ENCODE measurements at regions not wholly inside any gene's neighbourhood (a gene's known extent, or its start where the extent isn't known, plus 50 kb on each side); places are given as distances from the start of the nearest gene placed in this dataset.
"Not testable (repeated sequence)": the region's sequence is repeated elsewhere in the genome, so short reads cannot be mapped to it uniquely, and the experiment has no call there.

DNA sequence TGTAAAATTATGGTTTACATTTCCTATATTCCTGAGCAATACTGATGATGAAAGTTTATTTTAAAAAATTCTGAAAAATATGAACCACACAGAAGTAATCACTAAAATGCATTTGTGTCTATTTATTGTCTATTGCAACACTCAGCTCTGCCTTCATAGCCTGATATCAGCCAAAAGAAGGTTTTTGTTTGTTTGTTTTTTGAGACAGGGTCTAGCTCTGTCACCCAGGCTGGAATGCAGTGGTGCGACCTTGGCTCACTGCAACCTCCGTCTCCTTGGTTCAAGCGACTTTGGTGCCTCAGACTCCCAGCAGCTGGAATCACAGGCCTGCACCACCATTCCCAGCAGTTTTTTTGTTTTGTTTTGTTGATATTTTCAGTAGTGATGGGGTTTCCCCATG is 1560.2 kb downstream of the SI start:
- no peak for DNase-seq

DNA sequence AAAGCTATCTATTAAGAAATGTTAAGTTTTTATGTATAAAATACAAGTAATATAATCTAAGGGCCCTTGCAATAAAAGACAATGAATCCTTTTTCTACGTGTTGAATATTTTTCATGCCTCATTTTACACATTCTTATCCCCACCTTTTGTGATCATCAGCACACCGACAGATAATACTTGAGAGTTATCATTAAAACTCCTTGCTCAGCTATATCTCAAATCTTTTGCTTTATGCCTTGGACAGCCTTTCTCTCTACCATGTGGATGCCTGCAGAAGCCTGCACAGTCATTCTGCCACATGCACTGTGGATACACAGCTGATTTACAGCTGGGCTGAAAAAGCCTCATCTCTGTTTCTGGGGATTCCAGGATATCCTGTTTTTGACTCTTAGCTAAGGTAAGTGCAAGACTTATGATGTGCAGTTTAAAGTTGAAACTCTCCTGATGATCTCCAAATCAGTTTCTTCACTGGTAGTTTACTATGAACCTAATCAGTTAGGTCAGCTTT is 1565.1 kb downstream of the SI start:
- no peak for DNase-seq

DNA sequence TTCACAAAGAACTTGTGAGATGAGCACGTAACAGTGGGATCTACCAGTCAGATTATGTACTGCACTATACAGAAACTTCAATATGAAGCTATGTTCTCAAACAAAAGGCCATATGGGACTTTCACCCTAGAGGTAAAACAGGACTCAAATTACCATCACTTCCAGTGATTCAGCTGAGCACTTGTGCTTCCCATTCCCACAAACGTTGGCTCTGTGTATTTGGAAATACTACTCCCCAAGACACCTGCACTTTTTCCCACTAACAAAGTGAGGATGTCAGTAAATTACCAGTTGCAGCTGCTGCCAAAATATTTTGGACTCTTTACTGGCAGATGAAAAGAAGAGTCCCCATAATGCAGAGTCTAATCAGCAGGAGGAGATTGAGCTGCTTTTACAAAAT is 1570.1 kb downstream of the SI start:
- DNase-seq: no peak

DNA sequence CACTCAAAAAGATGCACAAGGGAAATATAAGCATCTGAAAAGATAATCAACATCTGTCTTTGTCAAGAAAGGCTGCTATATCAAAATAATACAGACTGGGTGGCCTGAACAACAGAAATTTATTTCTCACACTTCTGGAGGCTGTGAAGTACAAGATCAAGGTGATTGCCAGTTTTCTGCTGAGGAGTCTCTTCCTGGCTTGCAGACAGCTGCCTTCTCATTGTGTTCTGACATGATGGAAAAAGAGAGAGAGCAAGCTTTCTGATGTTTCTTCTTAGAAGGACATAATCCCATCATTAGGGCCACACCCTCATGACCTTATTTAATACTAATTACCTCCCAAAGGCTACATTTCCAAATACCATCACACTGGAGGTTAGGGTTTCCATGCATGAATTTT is 1573.3 kb downstream of the SI start:
- no peak for DNase-seq

DNA sequence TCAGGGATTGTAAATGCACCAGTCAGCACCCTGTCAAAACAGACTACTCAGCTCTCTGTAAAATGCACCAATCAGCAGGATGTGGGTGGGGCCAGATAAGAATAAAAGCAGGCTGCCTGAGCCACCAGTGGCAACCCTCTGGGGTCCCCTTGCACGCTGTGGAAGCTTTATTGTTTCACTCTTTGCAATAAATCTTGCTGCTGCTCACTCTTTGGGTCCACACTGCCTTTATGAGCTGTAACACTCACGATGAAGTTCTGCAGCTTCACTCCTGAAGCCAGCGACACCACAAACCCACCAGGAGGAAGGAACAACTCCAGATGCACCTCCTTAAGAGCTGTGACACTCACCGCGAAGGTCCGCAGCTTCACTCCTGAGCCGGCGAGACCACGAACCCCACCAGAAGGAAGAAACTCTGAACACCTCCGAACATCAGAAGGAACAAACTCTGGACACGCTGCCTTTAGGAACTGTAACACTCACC is 1578.5 kb downstream of the SI start:
- not testable (repeated sequence) for DNase-seq

DNA sequence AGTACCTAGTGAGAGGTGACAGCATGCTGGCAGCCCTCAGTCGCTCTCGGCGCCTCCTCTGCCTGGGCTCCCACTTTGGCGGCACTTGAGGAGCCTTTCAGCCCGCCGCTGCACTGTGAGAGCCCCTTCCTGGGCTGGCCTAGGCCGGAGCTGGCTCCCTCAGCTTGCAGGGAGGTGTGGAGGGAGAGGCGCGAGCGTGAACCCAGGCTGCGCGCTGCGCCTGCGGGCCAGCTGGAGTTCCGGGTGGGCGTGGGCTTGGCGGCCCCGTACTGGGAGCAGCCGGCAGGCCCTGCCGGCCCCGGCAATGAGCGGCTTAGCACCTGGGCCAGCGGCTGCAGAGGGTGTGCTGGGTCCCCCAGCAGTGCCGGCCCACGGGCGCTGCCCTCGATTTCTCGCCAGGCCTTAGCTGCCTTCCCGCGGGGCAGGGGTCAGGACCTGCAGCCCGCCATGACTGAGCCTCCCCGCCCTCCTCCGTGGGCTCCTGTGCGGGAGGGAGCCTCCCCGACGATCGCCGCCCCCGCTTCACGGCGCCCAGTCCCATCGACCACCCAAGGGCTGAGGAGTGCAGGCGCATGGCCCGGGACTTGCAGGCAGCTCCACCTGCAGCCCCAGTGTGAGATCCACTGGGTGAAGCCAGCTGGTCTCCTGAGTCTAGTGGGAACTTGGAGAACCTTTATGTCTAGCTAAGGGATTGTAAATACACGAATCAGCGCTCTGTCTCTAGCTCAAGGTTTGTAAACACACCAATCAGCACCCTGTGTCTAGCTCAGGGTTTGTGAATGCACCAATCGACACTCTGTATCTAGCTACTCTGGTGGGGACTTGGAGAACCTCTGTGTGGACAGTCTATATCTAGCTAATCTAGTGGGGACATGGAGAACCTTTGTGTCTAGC is 1579.2 kb downstream of the SI start:
- DNase-seq: not testable (repeated sequence)

DNA sequence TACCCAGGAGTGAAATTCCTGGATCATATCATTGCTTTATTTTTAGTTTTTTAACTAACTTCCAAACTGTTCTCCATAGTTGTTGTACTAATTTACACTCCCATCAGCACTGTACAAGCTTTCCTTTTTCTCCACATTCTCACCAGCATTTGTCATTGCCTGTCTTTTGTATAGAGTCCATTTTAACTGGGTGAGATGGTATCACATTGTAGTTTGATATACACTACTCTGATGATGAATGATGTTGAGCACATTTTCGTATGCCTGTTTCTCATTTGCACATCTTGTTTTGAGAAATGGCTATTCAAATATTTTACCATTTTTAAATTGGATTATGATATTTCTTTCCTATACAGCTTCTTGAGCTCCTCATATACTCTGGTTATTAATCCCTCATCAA is 1586.6 kb downstream of the SI start:
- DNase-seq: no peak

DNA sequence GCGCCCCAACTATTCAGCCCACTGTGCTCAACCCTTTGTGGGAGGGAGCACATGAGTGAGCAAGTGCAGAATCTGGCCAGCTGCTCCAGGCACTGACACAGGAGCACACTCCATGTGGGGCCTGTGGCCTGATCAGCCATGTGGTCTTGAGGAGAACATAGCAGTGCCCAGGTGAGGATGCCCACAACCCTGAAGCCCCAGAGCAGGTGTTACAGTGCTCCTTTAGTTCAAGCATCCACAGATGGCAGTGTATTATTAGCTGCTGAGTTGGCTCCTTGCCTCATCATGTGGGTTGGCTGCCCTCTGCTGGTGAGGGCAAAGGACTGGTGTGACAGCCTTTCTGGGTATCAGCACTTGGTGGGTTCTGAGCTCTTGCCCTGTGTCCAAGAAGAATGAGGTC is 1588.2 kb downstream of the SI start:
- DNase-seq: peak; percentile 61 to 74

DNA sequence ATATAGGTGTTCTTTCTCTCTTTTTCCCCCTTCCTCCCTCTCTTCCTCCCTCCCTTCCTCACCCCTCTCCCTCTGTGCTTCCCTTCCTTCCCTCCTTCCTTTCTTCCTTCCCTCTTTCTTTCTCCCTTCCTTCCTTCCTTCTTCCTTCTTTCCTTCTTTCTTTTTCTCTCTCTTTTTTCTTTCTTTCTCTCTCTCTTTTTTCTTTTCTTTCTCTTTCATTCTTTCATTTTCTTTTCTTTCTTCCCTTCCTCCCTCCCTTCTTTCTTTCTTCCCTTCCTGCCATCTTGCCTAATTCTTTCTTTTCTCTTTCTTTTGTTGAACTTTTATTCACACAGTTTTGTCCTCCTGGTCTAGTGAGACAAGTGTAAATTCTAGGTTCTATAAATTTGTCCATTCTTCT is 1595.6 kb downstream of the SI start:
- no peak for DNase-seq

DNA sequence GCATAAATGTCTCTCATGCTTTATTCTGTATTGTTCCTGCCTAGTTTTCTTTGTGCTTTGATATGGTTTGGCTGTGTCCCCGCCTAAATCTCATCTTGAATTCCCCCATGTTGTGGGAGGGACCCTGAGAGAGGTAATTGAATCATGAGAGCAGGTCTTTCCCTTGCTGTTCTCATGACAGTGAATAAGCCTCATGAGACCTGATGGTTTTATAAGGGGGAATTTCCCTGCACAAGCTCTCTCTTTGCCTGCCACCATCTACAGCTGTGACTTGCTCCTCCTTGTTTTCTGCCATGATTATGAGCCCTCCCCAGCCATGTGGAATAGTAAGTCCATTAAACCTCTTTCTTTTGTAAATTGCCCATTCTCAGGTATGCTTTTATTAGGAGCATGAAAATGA is 1596.6 kb downstream of the SI start:
- no peak for DNase-seq

DNA sequence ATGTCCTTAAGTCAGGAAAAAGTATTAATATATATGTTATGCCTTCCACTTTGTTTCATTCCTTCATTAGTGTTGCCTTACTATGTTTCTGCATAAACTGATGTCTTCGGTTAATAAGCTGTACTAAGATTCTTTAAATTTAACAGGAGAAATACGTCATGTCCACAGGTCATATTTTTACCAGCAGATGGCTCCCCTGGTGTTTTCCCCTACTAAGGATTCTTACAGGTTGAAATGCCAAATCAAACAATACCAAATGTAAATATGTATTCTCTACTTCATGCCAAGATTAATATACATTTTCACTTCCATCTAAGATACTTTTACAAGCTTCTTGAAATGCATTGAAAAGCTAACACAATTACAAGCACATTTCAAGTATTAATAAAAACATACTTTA is 1602.1 kb downstream of the SI start:
- DNase-seq: peak; percentile 17 to 51

DNA sequence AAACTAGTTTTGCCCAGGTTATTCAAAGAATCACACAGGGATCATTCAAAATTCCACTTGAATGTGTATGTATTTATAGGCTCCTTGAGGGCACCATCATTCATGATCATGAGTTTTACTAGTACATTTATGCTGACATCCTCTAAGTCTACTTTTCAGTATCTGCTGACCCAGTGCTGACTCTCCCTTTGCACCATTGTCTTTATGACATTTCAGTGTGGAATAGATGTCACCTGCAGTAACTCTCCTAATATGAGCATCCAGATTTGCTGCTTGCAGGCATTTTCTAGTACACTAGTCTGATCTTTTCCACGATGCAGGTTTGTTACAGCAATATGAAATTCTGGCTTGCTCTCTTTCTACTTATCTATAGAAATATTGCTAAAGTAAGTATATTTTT is 1603.5 kb downstream of the SI start:
- no peak for DNase-seq

DNA sequence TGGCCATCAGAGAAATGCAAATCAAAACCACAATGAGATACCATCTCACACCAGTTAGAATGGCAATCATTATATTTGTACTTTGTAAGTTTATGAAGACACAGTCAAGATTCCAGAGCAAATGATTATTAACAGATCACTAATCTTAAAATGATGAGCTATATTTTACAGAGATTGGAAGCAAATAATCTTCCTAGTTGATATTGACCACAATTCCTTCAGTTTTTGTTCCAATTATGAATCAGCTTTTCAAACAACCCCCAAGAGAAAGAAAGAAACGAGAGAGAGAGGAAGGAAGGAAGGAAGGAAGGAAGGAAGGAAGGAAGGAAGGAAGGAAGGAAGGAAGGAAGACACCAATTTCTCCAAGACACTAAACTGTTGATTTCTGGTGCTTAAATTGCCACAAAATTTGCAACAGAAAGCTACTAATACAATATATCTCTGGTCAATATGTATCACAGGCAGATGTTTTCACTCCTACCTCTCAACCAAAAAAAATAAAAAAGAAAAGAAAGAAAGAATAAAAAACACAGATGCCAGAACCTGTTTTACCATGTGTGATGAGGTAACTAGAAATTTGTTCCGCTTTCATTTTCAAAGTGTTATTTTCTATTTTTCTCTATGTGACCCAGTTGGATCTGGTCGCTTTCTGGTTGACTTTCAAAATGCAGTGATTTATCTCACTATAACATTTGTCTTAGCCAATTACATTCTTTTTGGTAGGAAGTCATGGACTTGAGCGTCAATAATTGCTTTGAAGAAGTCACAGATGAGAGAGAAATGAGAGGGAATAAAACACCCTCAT is 1609.6 kb downstream of the SI start:
- DNase-seq: no peak

DNA sequence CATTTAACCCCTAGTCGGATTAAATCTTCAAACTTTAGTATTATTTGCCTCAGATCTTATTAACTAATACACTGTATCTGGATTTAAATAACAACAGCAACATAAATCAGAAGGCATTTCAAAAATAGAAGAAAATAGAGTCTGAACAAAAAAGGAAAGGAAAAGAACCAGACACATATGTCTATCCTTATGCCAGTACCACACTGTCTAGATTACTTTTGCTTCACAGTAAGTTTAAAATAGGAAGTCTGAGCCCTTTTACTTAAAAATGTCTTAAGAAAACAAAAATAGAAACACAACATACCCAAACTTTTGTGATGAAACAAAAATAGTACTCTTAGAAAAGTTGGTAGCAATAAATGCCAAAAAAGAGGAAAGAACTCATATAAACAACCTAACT is 1615.8 kb downstream of the SI start:
- peak in 1 of 2 experiments; percentile 9 for DNase-seq

DNA sequence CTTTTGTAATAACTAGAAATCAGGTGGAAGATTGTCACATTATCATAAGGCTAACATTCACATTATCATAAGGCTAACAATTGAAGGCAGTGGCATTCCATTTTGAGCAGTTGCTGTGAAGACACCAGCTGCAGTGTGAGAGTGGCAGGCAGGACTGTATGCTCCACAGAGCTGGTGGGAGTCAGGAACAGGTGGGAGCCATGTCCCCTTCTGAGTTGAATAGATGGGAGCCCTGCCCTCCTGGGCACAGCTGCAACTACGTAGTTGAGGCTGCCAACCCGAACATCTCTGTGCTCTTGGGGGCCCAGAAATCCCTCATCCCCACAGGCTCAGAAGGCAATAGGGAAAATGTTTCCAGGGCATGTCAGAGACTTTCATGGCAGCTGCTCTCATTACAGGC is 1627.6 kb downstream of the SI start:
- no peak for DNase-seq

DNA sequence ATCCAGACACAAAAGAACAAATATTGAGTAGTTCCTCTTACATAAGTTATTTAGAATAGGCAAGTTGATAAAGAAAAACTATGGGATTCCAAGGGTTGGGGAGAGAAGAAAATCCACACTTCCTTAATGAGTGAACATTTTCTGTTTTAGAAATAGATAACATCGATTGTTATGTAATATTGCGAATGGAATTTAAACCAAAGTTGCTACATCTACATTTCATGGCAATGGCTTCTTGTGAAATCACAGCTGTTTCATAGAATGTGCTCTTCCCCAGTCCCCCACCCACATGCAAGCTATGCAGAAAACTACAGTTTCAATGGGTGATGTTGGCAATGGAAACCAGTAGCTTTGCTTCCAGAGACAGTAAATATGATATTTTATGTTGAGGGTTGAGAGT is 1639.5 kb downstream of the SI start:
- DNase-seq: no peak

DNA sequence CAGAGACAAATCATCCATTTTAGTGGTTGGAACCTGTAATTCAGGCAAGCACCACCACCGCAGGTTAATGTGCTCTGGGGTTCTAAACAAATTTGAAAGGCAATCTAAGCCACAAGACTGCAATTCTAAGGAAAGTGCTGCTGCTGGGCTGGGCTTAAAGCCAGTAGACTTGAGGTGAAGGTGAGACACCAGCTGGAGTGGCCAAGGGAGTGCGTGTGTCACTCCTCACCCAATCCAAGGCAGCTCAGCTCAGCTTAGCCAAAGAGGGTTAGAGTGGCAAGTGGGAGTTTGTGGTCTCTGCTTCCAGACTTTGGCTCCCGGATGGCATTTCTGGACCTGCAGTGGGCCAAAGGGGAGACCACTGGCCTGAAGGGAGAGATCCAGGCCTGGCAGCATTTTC is 1655.6 kb downstream of the SI start:
- no peak for DNase-seq

DNA sequence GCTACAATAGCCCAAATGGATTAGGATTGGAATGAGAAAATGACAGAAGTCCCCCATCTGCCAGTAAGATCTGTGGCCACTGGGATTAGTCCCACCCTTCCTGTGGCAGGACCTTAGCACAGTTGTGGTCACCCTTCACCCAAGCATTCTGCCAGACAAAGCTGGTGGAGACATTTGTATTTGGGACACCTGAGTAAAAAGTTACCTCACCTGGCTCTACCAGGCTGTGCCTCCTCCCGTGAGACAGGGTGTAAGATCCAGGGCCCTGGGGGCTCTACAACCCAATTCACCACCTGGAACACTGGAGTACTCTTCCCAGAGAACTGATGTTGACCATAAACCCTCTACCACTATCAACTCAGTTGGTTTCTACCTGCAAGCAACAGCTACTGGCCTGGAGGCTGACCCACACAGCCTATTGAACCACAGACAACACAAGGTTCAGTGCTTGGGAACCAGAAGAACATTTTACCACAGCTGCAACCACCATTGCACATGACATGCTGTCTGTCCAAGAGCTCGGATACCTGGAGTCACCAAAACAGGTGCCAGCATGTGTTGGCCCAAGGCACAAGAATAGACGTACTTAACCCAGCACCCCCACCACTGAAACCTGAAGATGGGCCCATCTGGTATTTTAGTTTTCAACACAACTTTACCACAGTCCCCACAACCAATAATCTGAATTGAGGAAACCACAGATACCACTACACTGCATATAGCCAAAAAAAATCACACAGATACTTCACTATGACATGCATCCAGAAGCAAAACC is 1686.7 kb downstream of the SI start:
- DNase-seq: no peak

DNA sequence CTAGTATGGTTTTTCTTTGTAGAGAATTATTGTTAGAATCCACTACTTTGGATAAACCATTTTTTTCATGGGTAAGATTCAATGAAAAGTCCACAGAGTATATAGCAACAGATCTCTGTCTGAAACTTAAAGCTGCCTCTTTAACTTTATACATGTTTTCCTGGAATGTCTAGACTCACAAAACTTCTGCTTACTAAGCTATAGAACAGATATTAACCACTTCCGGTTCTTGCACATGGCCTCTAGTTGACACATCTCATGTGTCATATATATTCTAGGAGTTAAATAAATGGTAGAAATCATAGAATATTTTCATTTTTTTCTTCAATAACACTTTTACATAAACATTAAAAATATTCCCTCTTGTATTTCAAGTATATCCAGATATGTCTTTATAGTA is 1693.9 kb downstream of the SI start:
- DNase-seq: peak; percentile 6 to 24

DNA sequence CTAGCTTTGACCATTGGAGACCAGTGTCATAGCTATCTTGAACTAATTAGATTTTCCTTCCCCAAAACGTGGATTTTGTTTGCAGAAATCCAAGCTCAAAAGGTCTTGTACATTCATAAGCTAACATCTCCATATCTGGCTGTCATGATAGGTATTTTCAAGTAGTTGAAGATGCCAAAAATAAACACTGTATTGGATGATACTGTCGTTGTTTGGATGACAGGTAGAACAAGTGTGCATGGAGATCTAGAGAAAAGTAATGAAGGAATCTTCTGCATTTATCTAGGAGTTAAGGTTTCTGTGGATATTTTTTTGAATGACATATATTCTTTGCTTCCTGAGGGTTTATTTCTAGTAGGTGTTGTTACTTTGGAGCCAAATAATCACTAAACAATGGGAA is 1696.1 kb downstream of the SI start:
- DNase-seq: no peak

DNA sequence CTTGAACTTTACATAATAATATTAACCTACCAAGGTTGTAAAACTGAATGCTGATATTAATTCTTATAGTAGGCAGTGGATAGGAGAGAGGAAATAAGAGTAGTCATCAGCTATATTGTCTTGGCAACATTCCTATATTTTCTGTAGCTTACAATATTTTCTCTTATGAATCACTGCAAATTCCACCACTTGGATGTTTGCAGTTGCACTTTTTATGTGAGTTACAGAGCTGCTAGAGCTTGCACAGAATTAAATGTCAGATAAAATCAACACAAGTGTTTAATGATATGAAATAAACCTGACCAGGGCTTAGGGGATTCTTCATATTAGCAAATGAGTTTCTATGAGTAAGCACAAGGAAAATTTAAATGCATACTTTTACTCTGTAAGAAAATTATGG is 1710.1 kb downstream of the SI start:
- no peak for DNase-seq

DNA sequence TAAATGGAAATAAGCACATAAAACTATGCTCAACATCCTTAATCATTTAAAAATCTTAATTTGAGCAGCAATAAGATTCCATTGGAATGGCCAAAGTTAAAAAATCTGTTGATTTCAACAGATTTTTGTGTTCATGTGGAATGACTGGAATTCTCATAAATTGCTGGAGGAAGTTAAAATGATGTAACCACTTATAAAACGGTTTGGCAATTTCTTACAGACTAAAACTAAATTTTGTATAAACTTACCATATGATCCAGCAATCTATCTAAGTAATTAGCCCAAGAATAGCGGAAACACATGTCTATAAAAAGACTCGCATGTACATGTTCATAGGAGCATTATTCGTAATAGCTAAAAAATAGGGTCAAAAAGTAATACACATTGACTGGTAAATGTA is 1713.6 kb downstream of the SI start:
- DNase-seq: no peak

DNA sequence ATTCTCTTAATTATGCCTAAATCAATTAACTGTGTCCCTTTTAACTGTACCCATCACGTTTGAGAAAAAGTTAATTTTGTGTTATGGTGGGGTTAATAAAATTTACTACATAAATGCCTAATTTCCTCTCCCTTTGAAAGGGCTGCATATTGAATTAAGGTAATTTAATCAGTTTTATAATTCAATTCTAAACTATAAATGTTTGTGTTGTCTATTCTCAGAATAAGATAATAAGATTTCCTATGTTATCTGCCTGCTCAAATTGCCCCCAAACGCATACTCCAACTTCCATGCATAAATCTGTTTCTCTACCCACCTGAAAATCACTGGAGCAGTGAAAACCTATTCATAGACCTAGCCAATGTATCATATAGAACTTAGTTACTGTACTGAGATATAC is 1716.1 kb downstream of the SI start:
- no peak for DNase-seq
